ENCODE measurements at regions not wholly inside any gene's neighbourhood (a gene's known extent, or its start where the extent isn't known, plus 50 kb on each side); places are given as distances from the start of the nearest gene placed in this dataset.

DNA sequence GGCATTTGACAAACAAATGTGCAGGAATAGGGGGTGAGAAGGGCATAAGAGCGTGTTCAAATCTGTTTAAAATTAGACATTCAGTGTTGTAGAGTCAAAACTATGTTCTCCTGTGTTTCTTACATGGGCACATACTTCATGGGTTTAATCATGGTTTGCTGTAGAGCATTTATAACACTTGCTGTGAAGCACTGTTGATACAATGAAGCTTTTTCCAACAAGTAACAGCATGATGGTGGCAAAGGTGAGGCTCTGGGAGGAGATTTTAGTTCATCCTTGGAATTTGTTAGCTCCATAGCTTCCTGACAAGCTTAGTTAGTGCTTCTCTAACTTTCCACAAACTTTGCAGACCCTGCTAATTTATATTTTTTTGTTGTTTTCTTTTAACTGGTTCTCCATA lies 900.7 kb downstream of the TFAP2A start (continued):
- TF ChIP-seq, protein P1, sequence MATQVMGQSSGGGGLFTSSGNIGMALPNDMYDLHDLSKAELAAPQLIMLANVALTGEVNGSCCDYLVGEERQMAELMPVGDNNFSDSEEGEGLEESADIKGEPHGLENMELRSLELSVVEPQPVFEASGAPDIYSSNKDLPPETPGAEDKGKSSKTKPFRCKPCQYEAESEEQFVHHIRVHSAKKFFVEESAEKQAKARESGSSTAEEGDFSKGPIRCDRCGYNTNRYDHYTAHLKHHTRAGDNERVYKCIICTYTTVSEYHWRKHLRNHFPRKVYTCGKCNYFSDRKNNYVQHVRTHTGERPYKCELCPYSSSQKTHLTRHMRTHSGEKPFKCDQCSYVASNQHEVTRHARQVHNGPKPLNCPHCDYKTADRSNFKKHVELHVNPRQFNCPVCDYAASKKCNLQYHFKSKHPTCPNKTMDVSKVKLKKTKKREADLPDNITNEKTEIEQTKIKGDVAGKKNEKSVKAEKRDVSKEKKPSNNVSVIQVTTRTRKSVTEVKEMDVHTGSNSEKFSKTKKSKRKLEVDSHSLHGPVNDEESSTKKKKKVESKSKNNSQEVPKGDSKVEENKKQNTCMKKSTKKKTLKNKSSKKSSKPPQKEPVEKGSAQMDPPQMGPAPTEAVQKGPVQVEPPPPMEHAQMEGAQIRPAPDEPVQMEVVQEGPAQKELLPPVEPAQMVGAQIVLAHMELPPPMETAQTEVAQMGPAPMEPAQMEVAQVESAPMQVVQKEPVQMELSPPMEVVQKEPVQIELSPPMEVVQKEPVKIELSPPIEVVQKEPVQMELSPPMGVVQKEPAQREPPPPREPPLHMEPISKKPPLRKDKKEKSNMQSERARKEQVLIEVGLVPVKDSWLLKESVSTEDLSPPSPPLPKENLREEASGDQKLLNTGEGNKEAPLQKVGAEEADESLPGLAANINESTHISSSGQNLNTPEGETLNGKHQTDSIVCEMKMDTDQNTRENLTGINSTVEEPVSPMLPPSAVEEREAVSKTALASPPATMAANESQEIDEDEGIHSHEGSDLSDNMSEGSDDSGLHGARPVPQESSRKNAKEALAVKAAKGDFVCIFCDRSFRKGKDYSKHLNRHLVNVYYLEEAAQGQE (IDR thresholded peaks at IDR 0.05; ENCODE audit: low read depth), result no peak
- no peak for TF ChIP-seq TCF7L2 (IDR thresholded peaks at IDR 0.05; ENCODE audit: borderline replicate concordance, extremely low read depth, insufficient read depth, insufficient read length)
- TF ChIP-seq ZNF274 (IDR thresholded peaks at IDR 0.05; ENCODE audit: low read depth, low read length), result no peak

DNA sequence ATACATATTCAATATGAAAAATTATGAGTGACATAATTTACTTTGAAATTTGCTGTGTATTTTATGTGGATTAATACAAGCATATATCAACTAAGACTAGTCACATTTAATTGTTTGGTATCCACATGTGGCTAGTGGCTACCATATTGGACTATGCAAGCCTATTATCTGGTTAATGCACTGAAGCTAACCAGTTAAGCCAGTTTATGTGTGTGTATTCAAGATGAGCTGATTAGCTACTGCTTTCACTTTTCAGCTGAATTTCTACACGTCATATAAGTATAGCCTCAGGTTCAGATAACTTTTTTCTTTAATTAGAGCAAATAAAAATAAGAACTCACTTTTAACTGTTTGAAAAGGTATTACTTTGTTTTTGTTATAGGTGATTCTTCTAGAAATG lies 903.7 kb downstream of the TFAP2A start:
- H3K4me3 ChIP-seq (replicated peaks in 1 of 2; ENCODE audit: low read depth in 1 of 2, low read length in 2 of 2), result no peak overlapping the region
- no peak overlapping the region for H3K4me2 ChIP-seq (ENCODE audit: low read length)
- H3K9me2 ChIP-seq (ENCODE audit: insufficient read depth), result 0 out of 2 replicates have a peak, but pooled peaks cover 3% of the 10 kb centered on the region
- H3K4me1 ChIP-seq (ENCODE audit: control insufficient read depth in 1 of 2, insufficient read depth in 2 of 2, low read length in 2 of 2), result peaks cover 7% of the 10 kb centered on the region in 2 experiments
- no peaks in the 10 kb centered on the region for H4K20me1 ChIP-seq (ENCODE audit: insufficient read depth)
- no peaks in the 10 kb centered on the region for H3K36me3 ChIP-seq (ENCODE audit: control insufficient read depth in 1 of 2, insufficient read depth in 2 of 2, low read length in 2 of 2)
- H2AFZ ChIP-seq (ENCODE audit: low read depth, low read length, poor library complexity, severe bottlenecking), result no peak overlapping the region
- H3K27ac ChIP-seq (ENCODE audit: low read depth, low read length), result no peak overlapping the region
- no TSS peak for BruUV-seq (replicated peaks)
- CTCF ChIA-PET, result no interaction called here
- POLR2A ChIA-PET, result no interaction called here
- no peak for TF ChIP-seq CEBPB (IDR thresholded peaks at IDR 0.05; ENCODE audit: low read depth)
- TF ChIP-seq ELF1 (IDR thresholded peaks at IDR 0.05; ENCODE audit: borderline replicate concordance, low read depth), result no peak
- no peak for TF ChIP-seq SIN3A (IDR thresholded peaks at IDR 0.05; ENCODE audit: low read depth)
- no peak for TF ChIP-seq POLR2AphosphoS5 (IDR thresholded peaks at IDR 0.05; ENCODE audit: low read depth, low read length)
- no peak for TF ChIP-seq POLR2A (IDR thresholded peaks at IDR 0.05; ENCODE audit: borderline replicate concordance, extremely low read depth, insufficient read depth, insufficient read length)
- TF ChIP-seq YY1 (IDR thresholded peaks at IDR 0.05; ENCODE audit: extremely low read depth, insufficient replicate concordance, low read depth, low read length), result no peak
- no peak for TF ChIP-seq ZFX (IDR thresholded peaks at IDR 0.05)
- TF ChIP-seq EZH2phosphoT487 (IDR thresholded peaks at IDR 0.05; ENCODE audit: borderline replicate concordance), result no peak
- TF ChIP-seq FOSL1 (IDR thresholded peaks at IDR 0.05; ENCODE audit: low read depth), result no peak
- TF ChIP-seq, protein P2, sequence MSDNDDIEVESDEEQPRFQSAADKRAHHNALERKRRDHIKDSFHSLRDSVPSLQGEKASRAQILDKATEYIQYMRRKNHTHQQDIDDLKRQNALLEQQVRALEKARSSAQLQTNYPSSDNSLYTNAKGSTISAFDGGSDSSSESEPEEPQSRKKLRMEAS (IDR thresholded peaks at IDR 0.05), result no peak
- TF ChIP-seq EGR1 (IDR thresholded peaks at IDR 0.05; ENCODE audit: low read depth), result no peak
- TF ChIP-seq TCF7L2 (IDR thresholded peaks at IDR 0.05; ENCODE audit: borderline replicate concordance, extremely low read depth, insufficient read depth, insufficient read length), result no peak
- no peak for TF ChIP-seq SP1 (IDR thresholded peaks at IDR 0.05; ENCODE audit: low read depth)
- TF ChIP-seq CBX3 (IDR thresholded peaks at IDR 0.05; ENCODE audit: low read depth), result no peak
- no peaks in the 10 kb centered on the region for H3K27me3 ChIP-seq (ENCODE audit: insufficient read depth, low read length)
- RAD21 ChIA-PET (ENCODE audit: low non-redundant PET in 1 of 2, low total read pairs in 2 of 2, uncharacterized antibody in 2 of 2, unreplicated experiment in 2 of 2), result no interaction called here
- no peak overlapping the region for H3K9ac ChIP-seq (ENCODE audit: low read length)
- intact Hi-C loops (cut with micrococcal nuclease), result no loop called here
- no peaks in the 10 kb centered on the region for H3K79me2 ChIP-seq (ENCODE audit: insufficient read depth, low read length)
- no peak for ATAC-seq
- DNase-seq (ENCODE audit: low read depth, low spot score), result no peak
- H3K9me3 ChIP-seq (ENCODE audit: control insufficient read depth in 1 of 2, insufficient read depth in 1 of 2, low read depth in 1 of 2, low read length in 2 of 2), result no peaks in the 10 kb centered on the region; a peak in 1 of 4 replicates
